ENCODE measurements at regions not wholly inside any gene's neighbourhood (a gene's known extent, or its start where the extent isn't known, plus 50 kb on each side); places are given as distances from the start of the nearest gene placed in this dataset.

DNA sequence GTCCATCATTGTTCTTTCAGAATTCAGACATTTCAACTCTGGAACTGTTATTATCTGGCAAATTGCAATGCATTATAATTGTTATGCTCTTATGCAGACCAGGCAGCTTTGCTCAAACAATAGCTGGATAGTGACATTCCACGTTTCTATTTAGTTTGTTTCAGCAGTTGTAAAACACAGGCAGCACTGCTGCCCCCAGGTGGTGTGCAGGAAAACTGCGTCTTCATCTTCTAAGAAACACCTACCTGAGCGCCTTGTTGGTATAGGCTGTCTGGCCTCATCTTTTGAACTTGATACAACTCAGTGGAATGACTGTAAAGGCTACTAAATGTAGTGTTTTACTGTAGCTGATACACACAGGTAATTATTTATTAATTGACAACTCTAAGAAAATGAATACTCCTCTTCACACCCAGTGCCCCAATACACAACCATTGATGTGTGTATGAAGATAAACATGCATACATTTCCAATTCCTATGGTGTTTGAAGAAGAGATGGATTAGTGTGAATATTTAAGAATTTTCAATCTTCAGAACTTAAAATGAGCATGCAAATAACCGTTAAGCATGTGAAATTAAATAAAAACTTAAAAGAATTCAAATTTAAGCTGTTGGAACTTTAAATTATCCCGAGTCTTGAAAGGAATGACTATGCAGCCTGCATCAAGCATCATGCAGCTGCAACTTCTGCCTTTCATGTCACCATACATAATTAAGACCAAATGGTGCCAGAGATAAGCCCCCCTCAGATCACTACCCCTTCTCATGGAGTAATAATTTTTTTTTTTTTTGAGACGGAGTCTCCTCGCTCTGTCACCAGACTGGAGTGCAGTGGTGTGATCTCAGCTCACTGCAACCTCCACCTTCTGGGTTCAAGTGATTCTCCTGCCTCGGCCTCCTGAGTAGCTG, 85.6 kb downstream of the CD8B2 start:
- DNase-seq: no peak

GRCh38 chr2:106573773-106574172, 86.6 kb downstream of the CD8B2 start:
- DNase-seq: no peak

DNA sequence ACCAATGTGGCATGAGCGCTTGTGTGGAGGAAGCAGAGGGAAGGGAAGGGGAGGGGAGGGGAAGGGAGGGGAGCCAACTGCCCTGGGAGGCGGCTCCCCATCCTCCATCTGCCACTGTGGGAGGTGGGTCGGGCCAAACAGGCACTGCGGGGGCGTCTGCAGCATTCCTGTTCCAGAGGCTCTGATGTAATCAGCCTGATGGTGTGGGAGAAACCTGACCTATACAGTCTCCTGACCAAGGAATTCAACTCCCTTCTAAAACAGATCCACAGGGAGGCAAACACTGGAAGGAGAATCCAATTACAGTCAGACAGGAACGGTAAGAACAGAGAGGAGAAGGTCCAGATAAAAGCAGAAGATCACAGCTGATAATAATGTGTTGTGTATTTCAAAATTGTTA, 88.8 kb downstream of the CD8B2 start:
- no peak for DNase-seq

GRCh38 chr2:106577255-106577651, 90.1 kb downstream of the CD8B2 start:
- no peak for DNase-seq

DNA sequence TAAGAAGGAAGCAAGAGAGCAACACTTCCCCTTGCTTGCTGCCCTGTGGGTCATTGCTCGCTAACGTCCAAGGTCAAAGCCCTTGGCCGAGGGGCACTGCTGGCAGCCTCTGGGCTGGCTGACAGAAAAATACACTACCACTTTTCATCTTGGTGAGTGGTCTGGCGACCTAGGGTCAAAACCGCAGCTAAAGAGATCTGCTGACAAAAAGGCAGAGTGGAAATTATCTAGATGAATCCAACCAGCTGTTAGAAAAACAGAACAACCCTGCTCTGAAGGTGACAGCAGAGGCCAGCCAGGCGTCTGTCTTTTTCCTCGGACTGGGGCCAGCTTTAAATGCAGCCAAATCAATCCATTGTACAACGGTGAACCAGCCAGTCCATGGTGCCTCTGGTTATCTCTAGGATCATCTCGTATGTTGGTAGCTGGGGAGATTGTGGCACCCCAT, 92.6 kb downstream of the CD8B2 start:
- DNase-seq: no peak

GRCh38 chr2:106580241-106580640, 93.1 kb downstream of the CD8B2 start:
- no peak for DNase-seq

- no peak for DNase-seq
Measured at GRCh38 chr2:106581328-106581727, 94.2 kb downstream of the CD8B2 start.

GRCh38 chr2:106581755-106582147, 94.6 kb downstream of the CD8B2 start:
- no peak for DNase-seq

GRCh38 chr2:106582148-106583143, 95.3 kb downstream of the CD8B2 start:
- DNase-seq: peak; percentile 64

DNA sequence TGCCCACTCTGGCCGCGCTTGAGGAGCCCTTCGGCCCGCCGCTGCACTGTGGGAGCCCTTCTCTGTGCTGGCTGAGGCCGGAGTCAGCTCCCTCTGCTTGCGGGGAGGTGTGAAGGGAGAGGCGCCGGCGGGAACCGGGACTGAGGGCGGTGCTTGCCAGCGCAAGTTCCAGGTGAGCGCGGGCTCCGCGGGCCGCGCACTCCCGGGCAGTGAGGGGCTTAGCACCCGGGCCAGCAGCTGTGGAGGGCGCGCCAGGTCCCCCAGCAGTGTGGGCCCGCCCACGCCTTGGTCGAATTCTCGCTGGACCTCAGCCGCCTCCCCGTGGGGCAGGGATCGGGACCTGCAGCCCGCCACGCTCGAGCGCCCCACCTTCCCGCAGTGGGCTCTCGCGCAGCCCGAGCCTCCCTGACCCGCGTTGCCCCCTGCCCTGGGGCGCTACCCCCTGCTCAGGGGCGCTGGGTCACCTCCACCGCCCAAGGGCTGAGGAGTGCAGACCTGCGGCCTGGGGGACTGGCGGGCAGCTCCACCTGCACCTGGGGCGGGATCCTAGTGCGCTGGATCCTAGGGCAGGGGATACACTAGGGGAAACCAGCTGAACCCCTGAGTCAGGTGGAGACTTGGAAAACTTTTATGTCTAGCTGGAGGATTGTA, 97.3 kb downstream of the CD8B2 start:
- DNase-seq: no peak

DNA sequence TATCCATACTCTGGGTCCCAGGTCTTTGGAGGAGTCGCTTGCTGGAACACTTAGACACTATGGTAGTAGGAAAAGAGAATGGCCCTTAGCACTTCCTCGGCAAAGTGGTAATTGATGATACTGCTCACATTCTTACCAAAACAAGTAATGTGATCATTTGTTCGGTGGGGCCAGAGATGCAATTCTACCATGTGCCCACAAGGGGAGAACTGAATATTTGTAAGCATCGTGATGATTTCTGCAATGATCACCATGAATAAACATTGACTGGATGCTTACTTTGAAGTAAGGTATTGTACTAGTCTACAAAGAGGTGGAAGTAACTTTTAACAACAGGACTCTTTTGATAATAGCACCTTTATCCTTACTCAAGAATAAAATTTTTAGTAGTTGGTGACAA, 109.7 kb downstream of the CD8B2 start:
- DNase-seq: no peak

- no peak for DNase-seq
Measured at GRCh38 chr2:106599540-106599939, 112.4 kb downstream of the CD8B2 start.

DNA sequence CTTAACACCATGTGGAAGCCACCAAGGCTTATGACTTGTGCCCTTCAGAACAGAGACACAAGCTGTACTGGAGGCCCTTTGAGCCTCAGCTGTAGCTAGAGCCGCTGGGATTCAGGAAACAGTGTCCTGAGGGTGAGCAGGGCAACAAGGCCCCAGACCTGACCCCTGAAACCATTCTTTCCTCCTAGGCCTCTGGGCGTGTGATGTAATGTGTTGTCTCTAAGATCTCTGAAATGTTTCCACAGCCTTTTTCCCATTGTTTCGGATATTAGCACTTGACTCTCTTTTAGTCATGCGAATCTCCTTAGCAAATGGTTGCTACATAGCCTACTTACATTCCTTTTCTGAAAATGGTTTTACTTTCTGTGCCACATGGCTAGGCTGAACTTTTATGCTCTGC, 114.9 kb downstream of the CD8B2 start:
- no peak for DNase-seq

- no peak for DNase-seq
Measured at GRCh38 chr2:106606652-106607051, 119.5 kb downstream of the CD8B2 start.

DNA sequence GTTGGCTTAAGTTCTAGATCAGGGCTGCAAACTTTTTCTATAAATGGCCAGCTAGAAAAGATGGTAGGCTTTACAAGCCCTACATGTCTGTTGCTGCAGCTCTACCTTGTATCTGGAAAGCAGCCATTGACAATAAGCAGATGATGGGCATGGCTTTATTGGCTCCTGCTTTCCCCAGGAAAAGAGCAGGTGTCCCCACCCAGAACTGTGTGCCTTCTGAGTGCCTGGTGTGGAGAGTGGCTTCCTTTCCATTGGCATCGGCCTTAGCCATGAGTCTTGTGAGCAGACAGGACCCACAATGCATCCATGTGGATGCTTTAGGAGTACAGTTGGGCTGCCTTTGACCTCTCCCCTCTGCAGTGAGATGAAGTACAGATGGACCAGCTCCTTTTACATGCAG, 120.2 kb downstream of the CD8B2 start:
- no peak for DNase-seq

- DNase-seq: no peak
Measured at GRCh38 chr2:106609780-106610179, 122.6 kb downstream of the CD8B2 start.

DNA sequence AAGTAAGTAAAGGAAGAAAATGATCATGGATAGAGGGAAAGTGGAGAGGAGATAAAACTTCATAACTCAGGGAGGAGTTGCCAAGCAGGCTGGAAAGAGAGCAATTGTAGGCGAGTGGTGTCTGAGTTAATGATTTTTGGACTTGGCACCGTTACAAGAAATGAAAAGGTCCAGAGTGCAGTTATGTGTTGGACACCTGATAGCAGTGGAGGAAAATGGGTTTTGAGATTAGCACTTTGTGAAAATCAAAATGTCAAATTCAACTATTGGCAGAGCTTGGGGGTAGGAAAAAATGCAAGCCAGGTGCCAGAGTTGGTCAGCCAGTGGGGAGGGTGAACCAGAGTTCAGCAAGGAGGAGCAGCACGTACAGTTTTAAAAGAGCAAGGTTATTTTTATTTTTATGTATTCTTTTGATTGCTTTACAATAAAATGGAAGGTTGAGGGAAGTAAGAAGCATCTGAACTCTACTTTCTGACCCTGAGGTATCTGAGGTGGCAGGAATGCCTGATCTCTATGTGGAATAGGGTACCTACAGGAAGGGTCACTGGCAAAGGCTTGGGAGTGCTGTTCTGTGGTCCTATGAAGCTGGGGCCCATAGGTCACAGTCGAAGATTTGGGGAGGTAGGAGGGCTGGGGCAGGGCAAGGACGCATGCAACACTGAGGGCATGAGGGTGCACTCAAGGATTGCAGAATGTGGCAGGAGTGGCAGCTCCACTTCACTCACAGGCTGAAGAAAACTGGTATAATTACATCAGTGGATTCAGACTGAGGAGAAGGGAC, 127.5 kb downstream of the CD8B2 start:
- no peak for DNase-seq

DNA sequence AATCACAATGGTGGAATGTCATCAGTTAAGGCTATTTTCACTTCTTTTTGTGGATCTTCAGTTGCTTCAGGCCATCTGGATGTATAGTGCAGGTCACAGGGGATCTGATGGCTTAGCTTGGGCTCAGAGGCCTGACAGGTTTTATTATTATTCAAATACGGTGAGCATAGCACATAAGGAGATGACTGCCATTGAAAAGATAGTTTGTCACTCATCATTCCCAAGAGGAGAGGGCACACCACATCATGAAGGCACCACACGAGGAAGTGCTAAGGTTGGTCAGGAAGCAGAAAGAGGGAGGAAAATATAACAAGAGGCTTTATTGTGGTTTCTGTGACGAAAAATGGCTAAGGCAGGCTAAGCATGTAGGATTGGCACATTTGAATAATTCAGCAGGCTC, 131.4 kb downstream of the CD8B2 start:
- DNase-seq: no peak

- no peak for DNase-seq
Measured at GRCh38 chr2:106623456-106623855, 136.3 kb downstream of the CD8B2 start.

DNA sequence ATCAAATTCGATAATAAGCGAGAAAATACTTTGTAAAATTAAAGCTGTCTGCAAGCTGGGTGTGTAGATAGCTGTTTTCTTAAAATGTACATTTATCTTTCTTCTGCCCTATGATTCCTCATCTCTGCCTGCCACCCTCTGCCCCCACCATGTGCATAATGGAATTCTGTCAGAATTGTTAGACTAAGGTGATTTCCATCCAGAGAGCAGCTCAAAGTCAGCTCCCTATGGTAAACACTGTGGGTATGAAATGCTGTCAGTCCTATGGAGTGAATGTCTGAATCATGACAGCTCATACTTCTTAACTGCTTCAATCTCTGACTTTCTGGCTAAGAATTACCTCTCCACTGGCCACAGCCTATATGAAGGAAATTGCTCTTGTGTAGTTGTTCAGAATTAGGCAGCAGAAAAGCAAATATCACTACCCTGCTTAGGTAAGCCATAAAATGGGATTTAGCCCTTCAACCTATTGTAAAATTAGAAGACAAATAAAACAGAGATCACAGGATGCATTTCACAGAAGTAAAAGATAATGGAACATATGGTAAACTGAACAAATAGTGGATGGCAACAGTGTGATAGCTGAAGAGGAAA, 137.7 kb downstream of the CD8B2 start:
- DNase-seq: no peak

DNA sequence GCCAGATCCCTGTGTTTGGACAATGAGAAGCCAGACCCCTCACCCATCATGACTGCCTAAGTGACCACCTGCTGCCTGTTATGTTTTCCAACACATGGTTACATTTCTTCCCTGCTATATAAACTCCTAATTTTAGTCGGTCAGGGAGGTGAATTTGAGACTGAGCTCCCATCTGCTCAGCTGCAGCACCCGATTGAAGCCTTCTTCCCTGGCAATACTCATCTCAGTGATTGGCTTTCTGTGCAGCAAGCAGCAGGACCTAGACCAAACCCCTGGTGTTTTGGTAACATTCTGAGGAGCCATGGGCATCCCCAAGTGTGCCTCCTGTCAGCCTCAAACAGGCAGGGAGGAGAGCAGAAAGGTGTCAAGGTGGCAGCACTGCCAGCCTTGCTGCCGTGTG, 141.2 kb downstream of the CD8B2 start:
- DNase-seq: no peak

DNA sequence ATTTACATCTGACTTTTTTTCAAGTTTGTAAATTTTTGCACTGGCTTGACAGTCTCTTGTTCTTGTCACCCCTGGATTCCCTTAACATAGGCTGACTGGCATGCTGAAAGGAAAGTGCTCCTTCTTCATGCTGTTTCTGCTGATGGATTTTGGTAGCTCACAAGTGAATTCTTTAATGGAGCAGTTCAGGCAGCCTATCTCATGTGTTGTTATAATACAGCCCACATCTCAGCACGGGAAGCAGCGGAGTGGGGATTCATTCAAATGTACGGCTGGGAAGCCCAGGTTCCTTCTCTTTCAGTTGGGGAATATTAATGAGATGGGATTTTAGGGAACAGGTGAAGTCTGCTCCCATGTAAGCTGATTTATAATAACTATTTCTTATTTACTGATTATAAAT, 142.8 kb downstream of the CD8B2 start:
- no peak for DNase-seq
